ENCODE measurements at regions not wholly inside any gene's neighbourhood (a gene's known extent, or its start where the extent isn't known, plus 50 kb on each side); places are given as distances from the start of the nearest gene placed in this dataset.
"Not testable (repeated sequence)": the region's sequence is repeated elsewhere in the genome, so short reads cannot be mapped to it uniquely, and the experiment has no call there.

DNA sequence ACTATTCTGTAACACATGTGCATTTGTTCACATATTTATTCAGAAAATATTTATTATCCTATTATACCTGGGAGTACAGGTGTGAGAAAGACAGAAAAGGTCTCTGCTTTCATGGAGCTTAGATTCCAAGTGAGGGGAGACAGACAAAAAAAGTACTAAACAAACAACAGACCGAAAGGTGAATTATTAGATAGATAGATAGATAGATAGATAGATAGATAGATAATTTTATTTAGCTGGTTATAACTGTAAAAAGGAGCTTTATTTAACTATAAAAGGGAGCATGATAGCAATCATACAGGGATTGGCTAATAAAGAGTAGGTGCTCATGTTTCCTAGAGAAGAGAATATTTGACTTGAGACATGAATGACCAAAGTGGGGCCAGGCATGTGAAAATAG is 119.4 kb downstream of the TNFSF18 start:
- DNase-seq: no peak

DNA sequence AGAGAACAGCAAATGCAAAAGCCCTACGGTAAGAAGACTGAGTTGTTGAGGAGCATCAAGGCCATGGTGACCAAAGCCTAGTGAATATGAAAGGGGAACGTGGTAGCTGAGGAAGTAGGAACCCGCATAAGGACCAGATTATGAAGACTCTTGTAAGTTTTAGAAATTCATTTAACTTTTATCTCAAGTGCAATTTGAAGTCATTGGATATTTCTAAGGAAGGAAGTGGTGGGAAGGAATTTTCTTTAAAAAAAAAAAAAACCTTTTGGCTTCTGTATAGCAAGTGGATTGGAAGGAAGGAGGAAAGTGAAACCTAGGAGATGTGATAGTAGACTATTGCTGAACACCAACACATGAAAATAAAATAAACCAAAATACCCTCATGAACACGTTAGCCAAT is 119.0 kb downstream of the TNFSF18 start:
- no peak for DNase-seq

- no peak for DNase-seq
These were observed 117.8 kb downstream of the TNFSF18 start for GRCh38 chr1:172932981-172933380.

GRCh38 chr1:172934417-172934762 is 116.4 kb downstream of the TNFSF18 start:
- no peak for DNase-seq

- no peak for DNase-seq
These were observed 115.6 kb downstream of the TNFSF18 start for GRCh38 chr1:172935062-172935592.

GRCh38 chr1:172936088-172936645 is 114.6 kb downstream of the TNFSF18 start:
- no peak for DNase-seq

- no peak for DNase-seq
These were observed 112.1 kb downstream of the TNFSF18 start for GRCh38 chr1:172938681-172939080.

DNA sequence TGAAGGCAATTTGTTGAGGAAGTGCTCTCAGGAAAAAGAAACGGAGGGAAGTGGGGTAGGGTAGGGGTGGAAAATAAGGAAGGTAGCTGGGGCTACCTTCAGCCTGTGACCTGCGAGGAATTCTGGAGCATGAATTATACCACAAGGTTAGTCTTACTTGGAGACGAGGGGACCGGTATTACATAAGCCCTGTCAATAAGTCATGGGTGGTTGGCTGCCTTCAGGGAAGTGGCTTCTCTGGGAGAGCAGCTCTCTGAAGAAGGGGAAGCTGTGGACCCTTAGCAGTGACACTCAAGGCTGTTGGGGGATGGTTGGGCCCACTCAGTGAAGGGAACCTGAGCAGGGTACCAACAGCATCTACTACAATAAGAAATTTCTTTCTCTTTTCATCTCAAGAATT is 111.3 kb downstream of the TNFSF18 start:
- no peak for DNase-seq

GRCh38 chr1:172940174-172940855 is 110.4 kb downstream of the TNFSF18 start:
- no peak for DNase-seq

- no peak for DNase-seq
These were observed 109.3 kb downstream of the TNFSF18 start for GRCh38 chr1:172941471-172941870.

DNA sequence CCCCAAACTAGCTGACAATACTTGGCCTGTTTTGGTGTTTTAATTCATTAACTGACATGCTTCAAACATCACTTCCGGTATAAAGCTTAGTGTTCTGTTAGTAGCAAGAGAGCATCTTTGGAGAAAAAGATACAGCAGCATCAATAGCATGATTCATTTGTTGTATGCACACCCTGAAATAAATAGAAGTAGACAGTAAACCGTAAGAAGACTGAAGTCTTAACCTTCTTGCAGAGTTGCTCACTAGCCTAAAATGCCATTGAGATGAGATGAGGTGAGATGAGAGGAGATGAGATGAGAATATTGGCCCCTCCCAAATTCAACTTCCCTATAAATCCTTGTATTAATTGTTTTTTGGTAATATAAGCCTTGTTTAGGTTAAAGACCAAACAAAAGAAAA is 108.8 kb downstream of the TNFSF18 start:
- no peak for DNase-seq

DNA sequence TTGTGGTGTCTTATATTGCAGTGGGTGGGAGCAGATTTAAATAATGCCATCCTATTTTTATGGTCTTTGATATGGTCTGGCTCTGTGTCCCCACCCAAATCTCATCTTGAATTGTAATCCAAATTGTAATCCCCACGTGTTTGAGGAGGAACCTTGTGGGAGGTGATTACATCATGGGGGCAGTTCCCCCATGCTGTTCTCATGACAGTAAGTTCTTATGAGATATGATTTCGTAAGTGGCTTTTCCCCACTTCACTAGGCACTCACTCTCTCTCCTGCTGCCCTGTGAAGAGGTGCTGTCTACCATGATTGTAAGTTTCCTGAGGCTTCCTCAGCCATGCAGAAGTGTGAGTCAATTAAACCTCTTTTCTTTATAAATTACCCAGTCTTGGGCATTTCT is 107.6 kb downstream of the TNFSF18 start:
- DNase-seq: not testable (repeated sequence)

GRCh38 chr1:172944931-172945330 is 105.8 kb downstream of the TNFSF18 start:
- DNase-seq: no peak

GRCh38 chr1:172946814-172947507 is 103.8 kb downstream of the TNFSF18 start:
- no peak for DNase-seq

DNA sequence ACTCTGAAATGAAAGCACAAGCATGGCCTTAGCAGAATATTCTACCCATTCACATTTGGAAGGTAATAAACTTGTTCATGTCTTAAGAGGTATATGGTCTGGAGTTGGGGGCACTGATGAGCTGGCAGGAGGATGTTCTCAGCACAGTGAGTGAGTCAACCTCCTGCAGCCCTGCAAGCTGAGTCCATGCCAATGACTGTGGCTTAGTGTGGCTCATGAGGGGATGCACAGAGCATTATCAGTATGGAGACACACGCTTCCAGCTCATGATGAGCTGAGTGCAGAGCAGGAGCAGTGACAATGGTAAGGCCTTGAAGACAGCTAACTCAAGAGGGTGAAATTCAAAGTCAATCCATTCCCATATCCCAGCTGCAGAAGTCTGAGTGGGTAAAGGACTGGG is 102.3 kb downstream of the TNFSF18 start:
- no peak for DNase-seq

GRCh38 chr1:172949096-172949495 is 101.6 kb downstream of the TNFSF18 start:
- DNase-seq: no peak

- no peak for DNase-seq
These were observed 100.2 kb downstream of the TNFSF18 start for GRCh38 chr1:172950528-172950927.

DNA sequence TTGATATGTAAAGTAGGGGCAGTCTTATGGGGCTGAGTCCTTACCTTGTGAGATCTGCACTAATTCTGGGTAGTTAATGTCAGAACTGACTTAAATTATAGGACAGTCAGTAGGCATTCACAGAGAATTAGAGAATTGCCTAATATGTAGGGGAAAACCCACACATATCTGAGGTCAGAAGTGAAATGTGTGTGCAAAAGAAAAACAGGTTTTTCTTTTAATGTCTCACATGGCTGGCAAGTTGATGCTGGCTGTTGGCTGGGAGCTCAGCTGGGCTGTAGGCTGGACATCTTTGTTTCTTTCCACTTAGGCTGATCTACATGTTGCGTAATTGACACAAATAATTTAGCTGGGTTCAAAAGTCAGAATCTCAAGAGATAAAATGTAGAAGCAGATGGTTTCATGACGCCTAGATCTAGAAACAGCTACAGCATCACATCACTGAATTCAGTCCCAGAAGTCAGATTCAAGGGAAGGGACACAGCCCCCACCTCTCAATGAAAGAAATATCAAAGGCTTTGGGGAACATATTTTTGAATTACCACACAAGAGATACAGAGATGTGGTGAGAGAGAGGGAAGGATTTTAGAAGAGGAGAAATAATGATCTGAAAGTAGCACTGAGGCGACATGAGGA is 98.9 kb downstream of the TNFSF18 start:
- DNase-seq: no peak

DNA sequence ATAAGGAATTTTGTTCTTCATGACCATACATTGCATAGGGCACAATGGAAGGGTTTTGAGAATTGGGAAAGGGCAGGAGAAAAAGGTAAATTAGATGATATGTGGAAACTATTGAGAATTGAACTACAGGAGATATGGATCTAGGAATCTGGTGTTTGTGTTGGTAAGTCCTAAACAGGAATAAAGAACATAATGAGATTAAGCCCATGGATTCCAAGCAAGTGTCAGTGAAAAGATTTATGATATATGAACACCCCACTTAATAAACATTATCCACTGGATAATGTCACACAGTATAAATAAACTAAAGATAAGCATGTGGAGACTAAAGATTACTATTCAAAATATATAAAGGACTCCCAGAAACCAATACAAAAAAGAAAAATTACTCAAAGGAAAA is 98.2 kb downstream of the TNFSF18 start:
- DNase-seq: no peak

- DNase-seq: no peak
These were observed 96.1 kb downstream of the TNFSF18 start for GRCh38 chr1:172954476-172955150.

- DNase-seq: no peak
These were observed 95.5 kb downstream of the TNFSF18 start for GRCh38 chr1:172955161-172955815.

DNA sequence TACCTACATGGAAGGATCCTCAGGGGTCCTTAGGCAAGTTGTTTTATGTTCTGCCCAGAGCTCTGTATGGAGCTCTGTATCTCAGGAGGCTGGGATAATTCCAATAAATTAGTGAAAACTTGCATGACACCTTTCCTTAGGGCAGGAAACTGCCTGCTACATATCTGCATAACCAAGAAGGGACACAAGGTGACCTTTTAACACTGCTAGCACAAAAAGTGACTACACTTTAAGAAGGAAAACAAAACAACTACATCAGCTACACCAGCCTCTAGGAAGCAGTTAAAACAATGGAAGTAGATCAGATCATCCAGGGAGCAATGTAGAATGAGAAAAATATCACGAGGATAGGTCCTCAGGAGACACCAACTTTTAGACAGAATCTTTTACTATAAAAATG is 93.9 kb downstream of the TNFSF18 start:
- DNase-seq: no peak

- no peak for DNase-seq
These were observed 93.2 kb downstream of the TNFSF18 start for GRCh38 chr1:172957491-172957890.

Measured in AML-193 (cell line).